ENCODE measurements at regions not wholly inside any gene's neighbourhood (a gene's known extent, or its start where the extent isn't known, plus 50 kb on each side); places are given as distances from the start of the nearest gene placed in this dataset.

GRCh38 chr6:122285292-122285913, 114.0 kb upstream of the HSF2 start:
- DNase-seq (ENCODE audit: insufficient read length, low spot score) (no peak), FAIRE-seq (no peak)

DNA sequence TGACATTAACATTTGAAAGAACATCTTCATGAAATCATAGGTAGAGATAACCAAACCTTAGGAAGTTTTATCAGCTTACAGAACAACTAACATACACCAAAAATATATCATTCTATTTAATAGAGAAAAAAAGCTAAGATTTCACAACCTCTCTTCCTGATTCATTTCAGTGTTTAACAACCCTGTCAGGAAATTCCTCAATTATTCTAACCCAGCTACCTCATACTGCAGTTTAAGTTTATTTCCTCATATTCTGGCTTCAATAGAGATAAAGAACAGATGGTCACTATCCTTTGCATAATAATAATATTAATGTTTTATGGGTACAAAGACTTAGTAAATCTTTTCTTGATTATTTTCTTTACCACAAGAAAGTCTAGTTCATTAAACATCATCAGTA, 112.9 kb upstream of the HSF2 start:
- DNase-seq (ENCODE audit: insufficient read length, low spot score) = no peak
- FAIRE-seq = no peak

DNA sequence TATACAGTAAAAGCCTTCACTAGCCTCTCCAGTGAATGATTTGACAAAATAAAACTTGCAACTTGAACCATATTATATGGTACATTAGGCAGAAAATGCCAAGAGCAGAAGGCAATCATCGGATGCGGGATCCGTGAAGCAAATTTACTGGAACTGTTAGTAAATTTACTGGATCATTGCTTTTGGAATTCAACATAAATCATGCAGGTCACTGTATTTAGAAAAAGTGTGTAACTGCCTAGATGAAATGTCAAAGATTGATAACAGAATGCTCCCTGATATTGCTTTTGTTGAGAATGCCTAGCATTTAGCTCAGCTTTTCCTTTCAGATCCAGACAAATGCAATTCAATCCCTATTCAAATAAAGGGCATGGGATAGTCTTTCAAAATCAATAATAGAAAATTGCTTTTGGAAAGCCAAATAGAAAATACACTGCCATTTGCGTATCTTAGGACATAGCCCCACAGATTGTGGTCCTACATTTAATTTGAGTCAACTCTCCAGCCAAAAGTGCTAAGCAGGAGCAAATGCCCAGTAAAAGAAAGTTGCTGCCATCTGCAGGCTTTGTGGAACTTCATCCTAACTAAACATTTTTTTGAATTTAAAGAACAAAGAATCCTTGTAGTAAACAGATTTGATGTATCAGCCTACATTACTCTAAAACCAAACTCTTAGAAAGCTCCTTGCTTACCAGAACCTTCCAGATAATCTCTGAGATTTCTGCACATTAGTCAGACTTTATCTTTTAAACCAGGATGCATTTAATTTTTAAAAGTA, 109.5 kb upstream of the HSF2 start:
- DNase-seq (ENCODE audit: insufficient read length, low spot score) (no peak), FAIRE-seq (no peak)

DNA sequence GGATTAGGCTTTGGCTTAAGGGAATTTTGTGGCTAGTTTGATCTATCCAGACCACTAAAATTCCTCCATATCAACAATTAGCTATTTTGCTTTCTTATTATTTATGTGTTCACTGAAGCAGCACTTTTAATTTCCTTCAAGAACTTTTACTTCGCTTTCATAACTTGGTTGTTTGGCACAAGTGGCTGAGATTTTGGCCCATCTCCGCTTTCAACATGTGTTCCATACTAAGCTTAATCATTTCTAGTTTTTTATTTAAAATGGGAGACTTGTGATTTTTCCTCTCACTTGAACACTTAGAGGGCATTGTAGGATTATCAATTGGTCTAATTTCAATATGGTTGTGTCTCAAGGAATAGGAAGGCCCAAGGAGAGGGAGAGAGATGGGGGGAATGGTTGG, 102.4 kb upstream of the HSF2 start:
- no peak for DNase-seq (ENCODE audit: insufficient read length, low spot score)
- FAIRE-seq = no peak

- FAIRE-seq = no peak
These were observed 97.4 kb upstream of the HSF2 start for GRCh38 chr6:122302067-122302466.

GRCh38 chr6:122307577-122307976, 91.9 kb upstream of the HSF2 start:
- FAIRE-seq = no peak
- no peak for DNase-seq (ENCODE audit: insufficient read length, low spot score)

More at GRCh38 chr6:122302067-122302466, 97.4 kb upstream of the HSF2 start:
- no peak for DNase-seq (ENCODE audit: insufficient read length, low spot score)

GRCh38 chr6:122308074-122308473, 91.4 kb upstream of the HSF2 start:
- DNase-seq (ENCODE audit: insufficient read length, low spot score) = no peak
- FAIRE-seq = no peak

DNA sequence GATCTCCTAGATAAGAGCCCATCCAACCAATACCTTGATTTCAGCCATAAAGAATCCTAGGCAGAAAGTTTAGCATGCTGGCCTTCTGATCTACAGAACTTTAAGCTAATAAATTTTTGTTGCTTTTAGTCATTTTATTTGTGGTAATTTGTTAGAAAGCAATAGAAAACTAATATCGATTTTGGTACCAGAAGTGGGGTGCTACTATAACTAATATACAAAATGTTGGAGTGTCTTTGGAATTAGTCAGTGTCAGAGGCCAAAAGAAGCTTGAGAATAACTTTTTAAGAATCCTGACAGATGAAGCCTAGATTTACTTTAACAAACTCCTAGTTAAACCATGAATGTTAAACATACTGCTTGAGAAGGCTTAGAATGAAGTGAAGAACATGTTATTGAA, 83.6 kb upstream of the HSF2 start:
- FAIRE-seq (no peak), DNase-seq (ENCODE audit: insufficient read length, low spot score) (no peak)

- no peak for FAIRE-seq
- no peak for DNase-seq (ENCODE audit: insufficient read length, low spot score)
These were observed 76.6 kb upstream of the HSF2 start for GRCh38 chr6:122322824-122323223.

DNA sequence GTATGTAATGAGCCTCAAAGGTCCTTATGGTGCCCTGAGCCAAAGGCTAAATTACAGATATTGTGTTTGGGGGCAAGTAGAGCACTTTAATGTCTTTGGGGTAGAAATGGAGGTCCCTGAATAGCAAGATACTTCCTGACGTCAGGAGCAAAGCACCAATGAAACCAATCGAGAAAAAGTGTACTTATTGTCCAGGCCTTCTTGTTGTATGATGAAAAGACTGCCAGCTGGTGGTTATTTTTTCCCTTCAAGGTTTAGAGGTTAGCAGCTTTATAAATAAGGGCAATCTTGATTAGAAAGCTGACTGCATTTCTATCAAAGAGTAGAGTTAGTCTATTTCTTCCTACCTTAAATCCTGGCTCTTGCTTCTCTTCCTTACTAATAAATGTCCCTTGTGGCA, 76.1 kb upstream of the HSF2 start:
- FAIRE-seq (no peak), DNase-seq (ENCODE audit: insufficient read length, low spot score) (no peak)

DNA sequence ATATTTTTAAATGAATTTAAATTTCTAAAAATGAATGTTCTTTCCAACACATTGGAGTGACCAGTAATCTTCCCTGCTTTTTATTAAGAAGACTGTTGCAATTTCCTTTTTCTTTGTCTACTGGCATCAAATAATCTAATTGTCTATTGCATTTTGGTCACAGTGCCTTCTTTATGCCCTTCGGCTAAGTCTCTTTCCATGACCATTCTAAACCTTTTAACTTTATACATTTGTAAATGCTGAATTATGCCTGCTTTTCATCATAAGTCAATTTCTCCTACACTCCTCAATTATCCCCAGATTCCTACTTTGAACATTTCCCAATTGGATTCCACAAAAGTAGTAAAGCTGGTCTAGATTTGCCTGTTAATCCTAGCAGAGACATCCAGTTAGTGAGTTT, 69.1 kb upstream of the HSF2 start:
- FAIRE-seq = no peak
- DNase-seq (ENCODE audit: insufficient read length, low spot score) = no peak

- FAIRE-seq = no peak
- DNase-seq (ENCODE audit: insufficient read length, low spot score) = no peak
These were observed 61.8 kb upstream of the HSF2 start for GRCh38 chr6:122337645-122338044.

- FAIRE-seq = no peak
- no peak for DNase-seq (ENCODE audit: insufficient read length, low spot score)
These were observed 59.8 kb upstream of the HSF2 start for GRCh38 chr6:122339661-122340060.

- FAIRE-seq (no peak), DNase-seq (ENCODE audit: insufficient read length, low spot score) (no peak)
These were observed 52.2 kb upstream of the HSF2 start for GRCh38 chr6:122347280-122347679.

DNA sequence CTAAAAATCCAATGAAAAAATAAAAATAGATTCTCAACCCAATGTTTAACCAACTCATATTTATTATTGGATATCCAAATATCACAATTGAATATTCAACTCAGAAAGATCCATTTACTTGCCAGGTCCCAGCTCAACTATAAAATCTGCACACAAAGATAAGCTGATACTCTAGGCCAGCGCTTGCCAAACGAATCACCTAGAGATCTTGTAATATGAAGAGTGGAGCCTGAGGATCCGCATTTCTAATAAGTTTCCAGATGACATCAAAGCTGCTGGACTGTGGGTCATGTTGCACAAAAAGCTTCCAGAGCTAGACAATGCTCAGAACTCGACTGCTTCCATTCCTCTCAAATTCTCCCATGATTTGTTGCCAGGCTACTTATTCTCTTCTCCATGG, 51.7 kb upstream of the HSF2 start:
- DNase-seq (ENCODE audit: insufficient read length, low spot score) (no peak), FAIRE-seq (no peak)
